Subcutaneous abdominal adipose tissue (tissue), 5 donors: ENCODE measurements at regions not wholly inside any gene's neighbourhood (a gene's known extent, or its start where the extent isn't known, plus 50 kb on each side); places are given as distances from the start of the nearest gene placed in this dataset.
"Not testable (repeated sequence)": the region's sequence is repeated elsewhere in the genome, so short reads cannot be mapped to it uniquely, and the experiment has no call there.

ENCODE experiments used
- H3K27ac ChIP-seq: one replicate; pipeline ENCODE4 v1.7.0; 2013; ENCODE audit warnings: low read depth, mild to moderate bottlenecking, inconsistent platforms, low read length, moderate library complexity
- H3K27me3 ChIP-seq, 5 donors: one replicate each; pipeline ENCODE4 v1.7.0; 2013; ENCODE audit warnings: low read length in 5 of 5, inconsistent platforms in 1 of 5; ENCODE audit not compliant: control insufficient read depth in 5 of 5, insufficient read depth in 4 of 5
- H3K36me3 ChIP-seq, 5 donors: one replicate each; pipeline ENCODE4 v1.7.0; 2013; ENCODE audit warnings: low read length in 5 of 5; ENCODE audit not compliant: control insufficient read depth in 5 of 5, insufficient read depth in 5 of 5
- H3K4me1 ChIP-seq, 5 donors: one replicate each; pipeline ENCODE4 v1.7.0; 2013; ENCODE audit warnings: low read length in 5 of 5, mild to moderate bottlenecking in 3 of 5, moderate library complexity in 1 of 5; ENCODE audit not compliant: control insufficient read depth in 5 of 5, insufficient read depth in 5 of 5
- H3K4me3 ChIP-seq, 5 donors: one replicate each; pipeline ENCODE4 v1.7.0; 2013; ENCODE audit warnings: low read length in 5 of 5, low read depth in 1 of 5
- H3K9ac ChIP-seq, 5 donors: one replicate each; pipeline ENCODE4 v1.7.0; 2013; ENCODE audit warnings: low read length in 5 of 5, mild to moderate bottlenecking in 4 of 5, moderate library complexity in 3 of 5
- H3K9me3 ChIP-seq, 5 donors: one replicate each; pipeline ENCODE4 v1.7.0; 2013; ENCODE audit warnings: low read length in 5 of 5; ENCODE audit not compliant: control insufficient read depth in 5 of 5
- donor health status: healthy.
- donor health status: healthy.
- donor health status: healthy.
- donor health status: healthy.
- donor health status: healthy.

GRCh38 chr9:100730086-100730485 lies 152.2 kb downstream of the CAVIN4 start:
- Histone ChIP-seq H3K27ac (no peak overlapping the region), H3K4me3 (no peak overlapping the region), H3K9me3 (no peaks in the 10 kb centered on the region), H3K4me1 (no peaks in the 10 kb centered on the region), H3K27me3 (no peaks in the 10 kb centered on the region), H3K36me3 (no peaks in the 10 kb centered on the region), H3K9ac (no peak overlapping the region)

GRCh38 chr9:100731038-100731556 lies 153.2 kb downstream of the CAVIN4 start:
- H3K9me3 ChIP-seq, result no peaks in the 10 kb centered on the region
- H3K36me3 ChIP-seq, result no peaks in the 10 kb centered on the region
- no peak overlapping the region for H3K27ac ChIP-seq
- no peaks in the 10 kb centered on the region for H3K27me3 ChIP-seq
- H3K9ac ChIP-seq, result no peak overlapping the region
- no peaks in the 10 kb centered on the region for H3K4me1 ChIP-seq
- H3K4me3 ChIP-seq, result no peak overlapping the region

DNA sequence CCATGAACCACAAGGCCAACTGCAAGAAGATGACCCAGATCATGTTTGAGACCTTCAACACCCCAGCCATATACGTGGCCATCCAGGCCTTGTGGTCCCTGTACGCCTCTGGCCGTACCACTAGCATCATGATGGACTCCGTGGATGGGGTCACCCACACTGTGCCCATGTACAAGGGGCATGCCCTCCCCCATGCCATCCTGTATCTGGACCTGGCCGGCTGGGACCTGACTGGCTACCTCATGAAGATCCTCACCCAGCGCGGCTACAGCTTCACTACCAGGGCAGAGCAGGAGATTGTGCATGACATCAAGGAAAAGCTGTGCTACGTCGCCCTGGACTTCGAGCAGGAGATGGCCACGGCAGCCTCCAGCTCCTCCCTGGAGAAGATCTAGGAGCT lies 153.7 kb downstream of the CAVIN4 start:
- Histone ChIP-seq H3K9me3 (no peaks in the 10 kb centered on the region), H3K27me3 (no peaks in the 10 kb centered on the region), H3K27ac (no peak overlapping the region), H3K9ac (no peak overlapping the region), H3K4me3 (no peak overlapping the region), H3K36me3 (no peaks in the 10 kb centered on the region), H3K4me1 (no peaks in the 10 kb centered on the region)

GRCh38 chr9:100739208-100739607 lies 161.3 kb downstream of the CAVIN4 start:
- no peaks in the 10 kb centered on the region for H3K4me1 ChIP-seq
- no peak overlapping the region for H3K4me3 ChIP-seq
- H3K27me3 ChIP-seq, result no peaks in the 10 kb centered on the region
- H3K9me3 ChIP-seq, result peaks cover 0 to 7% (median 5%) of the 10 kb centered on the region in 5 donors
- H3K27ac ChIP-seq, result no peak overlapping the region
- H3K36me3 ChIP-seq, result no peaks in the 10 kb centered on the region
- H3K9ac ChIP-seq, result no peak overlapping the region

DNA sequence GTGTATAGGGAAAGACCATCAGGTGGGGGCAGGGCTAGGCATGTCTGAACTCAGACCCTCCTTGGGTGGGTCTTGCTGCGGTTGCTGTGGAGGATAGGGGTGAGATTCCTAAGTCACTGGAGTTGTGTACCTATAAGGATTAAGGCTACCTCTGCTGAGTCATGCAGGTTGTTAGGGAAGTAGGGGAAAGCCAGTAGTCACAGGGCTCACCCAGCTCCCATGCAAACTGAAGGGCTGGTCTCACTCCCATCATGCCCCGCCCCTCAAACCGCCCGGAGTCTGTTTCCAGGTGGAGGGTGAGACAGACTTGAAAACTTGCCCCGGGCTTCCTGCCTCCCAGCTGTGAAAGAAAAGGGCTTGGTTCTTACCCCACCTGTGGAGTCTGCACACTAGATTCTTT lies 161.8 kb downstream of the CAVIN4 start:
- peaks cover 0 to 7% (median 5%) of the 10 kb centered on the region in 5 donors for H3K9me3 ChIP-seq
- no peaks in the 10 kb centered on the region for H3K36me3 ChIP-seq
- H3K4me3 ChIP-seq, result no peak overlapping the region
- H3K4me1 ChIP-seq, result no peaks in the 10 kb centered on the region
- H3K27ac ChIP-seq, result no peak overlapping the region
- no peaks in the 10 kb centered on the region for H3K27me3 ChIP-seq
- H3K9ac ChIP-seq, result no peak overlapping the region

- H3K27ac ChIP-seq, H3K4me1 ChIP-seq, H3K9me3 ChIP-seq, H3K9ac ChIP-seq, H3K27me3 ChIP-seq, H3K36me3 ChIP-seq, H3K4me3 ChIP-seq: not testable (repeated sequence)
These were observed 171.1 kb downstream of the CAVIN4 start for GRCh38 chr9:100748930-100749329.

DNA sequence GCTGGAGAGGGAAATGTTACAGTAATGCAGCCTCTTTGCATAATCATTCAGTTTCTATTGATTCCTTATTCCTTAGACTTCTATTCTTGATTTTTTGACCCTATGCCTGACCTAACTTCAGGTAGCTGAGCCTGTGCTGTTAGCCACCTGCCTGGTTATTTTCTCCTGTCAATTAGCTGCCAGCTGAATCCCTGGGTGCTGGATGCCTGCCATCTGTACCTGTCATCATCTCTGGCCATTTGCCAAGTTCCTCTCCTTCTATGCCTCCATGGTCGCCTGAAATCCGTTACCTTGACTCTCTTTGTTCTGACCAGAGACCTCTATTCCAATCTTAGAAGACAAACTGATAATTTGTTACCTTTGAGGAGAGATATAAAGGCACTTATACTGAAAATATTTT lies 178.3 kb downstream of the CAVIN4 start:
- no peak overlapping the region for H3K27ac ChIP-seq
- H3K27me3 ChIP-seq, result no peaks in the 10 kb centered on the region
- H3K4me3 ChIP-seq, result no peak overlapping the region
- no peak overlapping the region for H3K9ac ChIP-seq
- H3K9me3 ChIP-seq, result peaks cover 0 to 5% (median 0%) of the 10 kb centered on the region in 5 donors
- no peaks in the 10 kb centered on the region for H3K36me3 ChIP-seq
- no peaks in the 10 kb centered on the region for H3K4me1 ChIP-seq

GRCh38 chr9:100759215-100759614 lies 181.3 kb downstream of the CAVIN4 start:
- peaks cover 0 to 2% (median 0%) of the 10 kb centered on the region in 5 donors for H3K9me3 ChIP-seq
- no peaks in the 10 kb centered on the region for H3K36me3 ChIP-seq
- no peak overlapping the region for H3K9ac ChIP-seq
- no peaks in the 10 kb centered on the region for H3K27me3 ChIP-seq
- no peak overlapping the region for H3K4me3 ChIP-seq
- H3K4me1 ChIP-seq, result no peaks in the 10 kb centered on the region
- H3K27ac ChIP-seq, result no peak overlapping the region

DNA sequence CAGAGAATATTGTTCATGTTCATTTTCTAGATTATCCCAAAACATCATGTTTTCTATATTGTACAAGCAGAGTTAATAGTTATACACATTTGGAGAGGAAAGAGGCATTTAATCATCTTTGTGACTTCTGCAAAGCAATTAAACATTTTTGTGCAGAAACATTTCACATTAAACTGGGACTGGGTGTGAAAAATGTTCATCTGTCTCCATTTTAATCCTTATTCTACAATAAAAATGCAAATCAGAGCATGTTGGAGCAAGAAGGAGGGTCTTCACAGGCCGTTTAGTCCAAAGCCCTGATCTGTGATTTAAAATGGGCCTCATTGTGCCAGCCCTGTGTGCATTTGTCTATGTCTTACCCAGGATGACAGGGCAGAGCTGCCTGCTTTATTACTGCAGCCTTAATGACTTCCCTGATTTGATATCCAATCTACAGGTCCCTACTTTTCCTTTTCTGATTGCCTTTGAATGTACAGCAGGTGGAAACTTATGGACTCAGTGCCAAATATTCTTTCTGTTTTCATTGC lies 183.5 kb downstream of the CAVIN4 start:
- no peaks in the 10 kb centered on the region for H3K4me1 ChIP-seq
- H3K27ac ChIP-seq, result no peak overlapping the region
- H3K9ac ChIP-seq, result no peak overlapping the region
- H3K9me3 ChIP-seq, result peaks cover 0 to 2% (median 0%) of the 10 kb centered on the region in 5 donors
- no peak overlapping the region for H3K4me3 ChIP-seq
- no peaks in the 10 kb centered on the region for H3K27me3 ChIP-seq
- no peaks in the 10 kb centered on the region for H3K36me3 ChIP-seq

DNA sequence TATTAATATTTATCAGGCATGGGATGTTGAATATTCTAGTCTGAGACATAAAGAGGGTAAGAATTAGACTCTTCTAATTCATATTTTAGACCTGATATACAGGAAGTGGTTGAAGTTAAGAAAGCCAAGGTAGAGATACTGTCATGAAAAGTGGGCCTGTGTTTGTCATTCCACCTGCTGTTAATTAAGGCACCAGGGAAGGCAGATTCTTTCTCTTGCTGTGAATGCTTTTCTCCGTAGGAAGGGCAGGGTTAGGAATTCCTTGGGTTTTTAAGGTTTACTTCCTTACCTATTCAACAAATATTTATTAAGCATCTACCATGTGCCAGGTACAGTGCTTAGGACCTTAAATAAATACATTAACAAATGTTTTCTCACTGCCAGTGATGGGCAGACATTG lies 196.4 kb downstream of the CAVIN4 start:
- H3K9ac ChIP-seq, result no peak overlapping the region
- no peaks in the 10 kb centered on the region for H3K4me1 ChIP-seq
- no peak overlapping the region for H3K27ac ChIP-seq
- H3K9me3 ChIP-seq, result no peaks in the 10 kb centered on the region
- H3K27me3 ChIP-seq, result no peaks in the 10 kb centered on the region
- no peaks in the 10 kb centered on the region for H3K36me3 ChIP-seq
- no peak overlapping the region for H3K4me3 ChIP-seq

DNA sequence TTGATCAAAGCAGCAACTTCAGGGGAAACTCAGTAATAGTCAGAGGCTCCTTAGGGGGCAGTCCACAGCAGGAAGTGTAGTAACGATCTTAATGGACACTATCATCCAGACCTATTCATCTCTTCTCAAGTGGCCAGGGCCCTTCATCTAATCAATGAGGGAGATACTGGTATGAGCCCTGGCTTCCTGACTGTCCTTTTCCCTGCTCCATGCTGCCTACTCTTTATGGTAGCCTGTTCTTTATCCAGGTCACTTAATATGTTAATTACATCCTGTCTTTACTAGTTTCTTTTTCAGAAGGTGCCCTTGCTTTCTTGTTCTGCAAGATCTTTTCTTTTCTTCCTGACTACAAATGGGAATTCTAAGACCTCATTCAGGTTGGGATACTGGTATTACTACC lies 197.1 kb downstream of the CAVIN4 start:
- Histone ChIP-seq H3K9me3 (no peaks in the 10 kb centered on the region), H3K4me3 (no peak overlapping the region), H3K27ac (no peak overlapping the region), H3K4me1 (no peaks in the 10 kb centered on the region), H3K9ac (no peak overlapping the region), H3K27me3 (no peaks in the 10 kb centered on the region), H3K36me3 (no peaks in the 10 kb centered on the region)
